GM18511 (cell line): ENCODE measurements at regions not wholly inside any gene's neighbourhood (a gene's known extent, or its start where the extent isn't known, plus 50 kb on each side); places are given as distances from the start of the nearest gene placed in this dataset.

Source experiments
- ATAC-seq: cut with Tn5 transposase; IDR thresholded peaks from one replicate; pipeline ENCODE4 v1.9.1; 2021; ENCODE audit warnings: mild to moderate bottlenecking, moderate library complexity; ENCODE audit not compliant: unreplicated experiment

DNA sequence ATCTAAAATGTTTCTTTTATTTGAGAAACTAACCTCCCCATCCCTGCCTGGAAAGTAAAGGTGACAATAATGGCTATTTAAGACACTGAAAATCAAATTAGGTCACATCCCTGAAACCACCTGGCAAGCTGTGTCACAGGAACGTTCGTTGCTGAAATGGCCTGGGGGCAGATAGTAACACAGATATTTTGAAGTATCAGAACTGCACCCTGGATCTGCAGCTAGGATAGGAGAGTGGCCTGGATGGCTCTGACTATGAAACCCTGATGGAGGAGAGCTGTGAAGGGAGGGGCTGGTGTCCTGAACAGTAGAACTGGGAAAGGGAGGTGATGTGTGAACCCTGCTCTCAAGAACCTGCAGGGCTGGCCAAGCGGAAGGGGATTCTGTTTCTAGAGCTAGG, 648.3 kb upstream of the CFAP20DC start:
- no peak for ATAC-seq

DNA sequence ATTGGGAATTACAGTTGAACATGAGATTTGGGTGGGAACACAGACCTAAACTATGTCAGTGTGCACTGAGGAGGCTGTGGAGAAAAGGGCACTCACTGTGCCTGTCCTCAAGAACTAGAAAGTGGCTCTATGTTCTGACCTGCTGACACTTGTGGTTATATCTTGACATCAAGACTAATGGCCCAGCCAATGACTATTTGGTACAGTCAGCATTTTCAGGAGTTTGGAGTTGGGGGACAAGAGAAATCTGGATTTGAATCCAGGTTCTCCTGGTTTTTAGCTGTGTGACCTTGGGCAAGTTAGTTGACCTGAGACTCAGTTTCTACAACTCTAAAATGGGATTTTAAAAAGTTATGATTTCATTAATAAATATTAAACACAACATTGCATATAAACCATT, 647.0 kb upstream of the CFAP20DC start:
- ATAC-seq: no peak

DNA sequence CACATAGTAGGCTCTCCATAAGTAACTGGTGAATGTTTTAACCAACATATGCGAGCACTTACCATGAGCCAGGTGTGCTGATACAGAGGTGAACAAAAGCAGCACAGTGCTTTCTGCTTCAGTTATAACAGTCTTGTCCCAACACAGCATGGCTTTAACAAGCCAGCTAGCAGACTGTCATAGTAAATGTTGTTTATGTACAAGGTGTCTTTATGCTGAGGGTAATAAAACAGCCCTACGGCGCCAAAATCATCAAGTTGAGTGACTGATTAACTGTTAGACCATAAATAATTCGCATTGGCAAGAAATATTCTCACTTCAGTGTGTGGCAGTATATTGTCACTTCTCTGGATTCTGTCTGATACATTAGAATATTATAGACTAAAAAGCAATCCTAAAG, 646.0 kb upstream of the CFAP20DC start:
- ATAC-seq: no peak

DNA sequence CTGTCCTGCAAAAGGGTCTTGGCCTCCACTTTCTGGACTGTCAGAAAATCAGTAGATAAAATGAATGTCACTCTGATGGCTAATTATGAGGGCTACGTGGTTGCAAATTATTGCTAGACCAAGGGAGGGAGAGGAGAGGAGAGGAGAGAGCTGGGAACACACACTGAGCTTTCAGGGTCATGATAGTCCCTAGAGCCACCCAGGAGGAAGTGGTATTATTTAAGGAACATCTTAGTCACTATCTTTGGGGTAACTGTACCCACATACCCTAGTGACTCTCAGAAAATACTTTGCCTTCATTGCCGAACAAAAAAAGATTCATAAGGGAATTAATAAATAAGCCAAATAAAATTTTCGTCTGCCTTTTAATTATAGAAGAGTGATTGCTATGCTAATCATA, 642.3 kb upstream of the CFAP20DC start:
- ATAC-seq: no peak

DNA sequence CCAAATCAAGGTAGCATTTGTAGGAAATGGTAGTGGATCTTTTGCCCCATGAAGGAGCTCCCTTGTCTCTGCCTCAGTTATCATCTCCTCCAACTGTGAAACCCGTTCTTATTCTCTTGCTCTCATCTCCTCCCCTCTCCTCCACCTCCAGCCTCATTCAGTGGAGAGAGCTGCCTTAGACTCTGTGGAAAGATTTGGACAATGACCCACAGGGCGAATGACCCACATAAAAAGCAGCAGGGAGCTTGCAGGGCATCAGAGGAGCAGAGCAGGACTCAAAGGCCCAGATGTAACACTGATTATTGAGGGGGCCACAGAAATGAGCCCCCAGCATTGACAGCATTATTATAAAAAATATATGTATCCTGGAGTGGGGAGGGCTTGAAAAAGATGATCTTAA, 641.1 kb upstream of the CFAP20DC start:
- no peak for ATAC-seq

DNA sequence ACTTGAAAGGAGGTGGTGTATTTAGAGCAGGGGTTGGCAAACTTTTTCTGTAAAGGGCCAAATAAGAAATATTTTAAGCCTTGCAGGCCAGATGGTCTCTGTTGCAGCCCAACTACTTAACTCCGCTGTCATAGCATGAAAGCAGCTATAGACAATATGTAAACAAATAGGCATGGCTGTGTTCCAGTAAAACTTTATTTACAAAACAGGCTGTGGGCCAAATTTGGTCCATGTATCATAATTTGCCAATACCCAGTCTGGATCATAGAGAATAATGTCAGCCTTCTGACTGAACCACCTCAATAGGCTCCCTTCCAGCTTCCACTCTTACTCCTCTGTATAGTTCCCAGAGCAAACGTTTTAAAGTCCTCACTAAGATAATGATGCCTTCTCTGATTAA, 638.8 kb upstream of the CFAP20DC start:
- no peak for ATAC-seq

DNA sequence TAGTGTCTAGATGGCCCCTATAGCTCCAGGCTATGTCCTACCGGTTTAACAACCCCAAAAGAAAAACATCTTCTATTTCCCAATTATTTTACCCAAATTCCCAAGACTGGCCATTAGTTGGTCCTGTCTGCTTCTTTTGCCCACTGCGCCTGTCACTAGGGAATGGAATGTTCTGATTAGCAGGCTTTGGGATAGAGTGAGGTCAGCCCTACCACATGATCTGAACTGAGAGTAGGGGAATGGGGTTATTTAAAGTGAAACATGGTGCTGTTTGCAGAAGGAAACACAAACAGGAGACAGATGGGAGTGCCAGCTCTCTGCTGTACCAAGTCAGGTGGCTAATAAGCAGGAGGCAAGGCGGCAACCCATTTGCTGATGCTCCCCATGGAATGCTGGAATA, 635.6 kb upstream of the CFAP20DC start:
- no peak for ATAC-seq

DNA sequence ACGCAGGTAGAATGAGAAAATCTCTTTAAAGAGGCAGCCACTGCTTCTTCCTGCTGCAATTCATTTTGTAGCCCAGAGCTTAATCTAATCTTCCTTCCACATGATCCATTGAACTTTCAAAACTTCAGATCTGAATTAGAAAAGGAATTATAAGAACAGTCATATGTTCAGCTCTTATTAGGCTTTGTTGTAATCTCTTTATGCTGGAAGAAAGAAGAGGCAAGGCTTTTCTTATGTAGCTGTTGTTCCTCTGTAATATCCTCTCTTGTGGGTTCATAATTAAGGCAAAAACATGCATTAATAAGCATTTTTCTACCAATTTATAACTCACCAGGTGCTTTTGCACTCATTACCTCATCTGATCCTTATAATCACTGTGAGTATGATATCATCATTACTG, 634.9 kb upstream of the CFAP20DC start:
- no peak for ATAC-seq

DNA sequence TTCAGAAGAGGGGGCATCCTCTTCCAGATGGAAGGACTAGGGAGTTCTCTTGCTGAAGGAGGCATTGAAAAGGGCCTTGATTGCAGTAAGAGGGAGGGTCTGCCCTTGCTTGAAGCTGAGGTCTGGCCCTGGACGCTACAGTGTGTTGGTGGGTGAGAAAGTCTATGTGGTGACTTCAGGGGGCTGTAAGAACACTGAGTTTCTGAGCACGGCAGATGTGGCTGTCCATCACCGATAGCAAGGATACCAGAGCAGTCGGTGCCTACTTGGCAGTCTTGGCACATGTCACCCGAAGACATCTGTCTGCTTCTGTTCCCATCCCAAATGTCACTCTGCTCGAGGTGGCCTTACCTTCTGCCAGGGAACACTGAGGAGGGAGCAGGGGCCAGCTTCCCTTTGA, 631.1 kb upstream of the CFAP20DC start:
- ATAC-seq: no peak

DNA sequence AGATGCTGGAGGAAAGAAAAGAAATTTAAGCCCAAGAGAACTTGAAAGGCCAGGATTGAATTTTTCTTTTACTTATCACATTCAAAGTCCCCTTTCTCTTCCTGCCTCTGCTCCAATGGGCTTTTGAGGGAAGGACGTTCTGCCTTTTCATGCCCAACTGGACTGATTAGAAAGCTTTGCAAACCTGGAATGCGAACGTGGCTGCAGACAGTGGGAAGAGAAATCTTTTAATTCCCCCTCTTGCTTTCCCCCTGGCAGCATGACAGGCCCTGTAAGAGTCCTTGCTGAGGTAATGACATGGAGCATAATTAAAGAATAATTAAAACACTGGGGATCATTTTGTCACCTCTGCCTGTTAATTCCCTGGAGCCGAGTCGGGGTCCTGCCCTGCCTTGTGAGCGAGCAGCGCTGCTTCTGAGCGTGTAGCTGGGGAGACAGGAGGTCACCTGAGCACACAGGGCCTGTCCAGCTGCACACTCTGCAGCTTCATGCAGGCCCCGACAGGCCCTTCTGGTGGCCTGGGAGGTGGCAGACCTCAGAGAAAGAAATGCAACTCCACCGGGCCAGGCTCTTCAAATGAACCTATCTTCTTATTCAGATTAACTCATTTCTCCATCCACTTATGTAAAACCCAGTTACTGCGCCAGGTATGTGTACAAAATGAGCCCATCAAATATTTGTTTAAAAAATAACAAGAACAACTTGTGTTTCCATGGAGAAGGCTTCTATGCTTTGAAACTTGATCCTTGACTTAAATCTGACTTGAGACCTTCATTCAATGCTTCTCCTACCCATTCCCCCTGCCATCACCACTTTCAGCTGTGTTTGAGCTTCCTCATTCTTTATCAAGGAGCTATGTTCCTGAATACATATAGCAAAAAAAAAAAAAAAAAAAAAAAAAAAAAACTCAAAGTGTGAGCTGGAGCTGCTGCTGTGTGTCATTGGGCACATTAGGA, 628.2 kb upstream of the CFAP20DC start:
- ATAC-seq: no peak

DNA sequence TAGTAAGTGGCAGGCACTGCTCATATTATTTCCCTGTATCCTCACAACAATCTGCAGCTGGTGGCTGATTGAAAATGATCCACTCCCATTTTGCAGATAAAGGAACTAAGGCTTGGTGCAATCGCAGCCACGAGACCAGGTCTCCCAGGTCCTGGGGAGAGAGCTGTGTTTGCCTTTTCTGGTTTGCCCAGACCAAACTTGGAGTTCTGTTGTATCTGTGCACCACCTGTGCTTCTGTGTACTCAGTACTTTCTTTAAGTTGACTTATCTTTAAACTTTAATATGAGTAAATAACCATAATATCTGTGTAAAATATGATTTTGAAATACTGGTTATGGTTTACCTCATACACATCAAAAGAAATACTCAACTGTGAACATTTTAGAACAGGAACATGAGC, 625.7 kb upstream of the CFAP20DC start:
- no peak for ATAC-seq

DNA sequence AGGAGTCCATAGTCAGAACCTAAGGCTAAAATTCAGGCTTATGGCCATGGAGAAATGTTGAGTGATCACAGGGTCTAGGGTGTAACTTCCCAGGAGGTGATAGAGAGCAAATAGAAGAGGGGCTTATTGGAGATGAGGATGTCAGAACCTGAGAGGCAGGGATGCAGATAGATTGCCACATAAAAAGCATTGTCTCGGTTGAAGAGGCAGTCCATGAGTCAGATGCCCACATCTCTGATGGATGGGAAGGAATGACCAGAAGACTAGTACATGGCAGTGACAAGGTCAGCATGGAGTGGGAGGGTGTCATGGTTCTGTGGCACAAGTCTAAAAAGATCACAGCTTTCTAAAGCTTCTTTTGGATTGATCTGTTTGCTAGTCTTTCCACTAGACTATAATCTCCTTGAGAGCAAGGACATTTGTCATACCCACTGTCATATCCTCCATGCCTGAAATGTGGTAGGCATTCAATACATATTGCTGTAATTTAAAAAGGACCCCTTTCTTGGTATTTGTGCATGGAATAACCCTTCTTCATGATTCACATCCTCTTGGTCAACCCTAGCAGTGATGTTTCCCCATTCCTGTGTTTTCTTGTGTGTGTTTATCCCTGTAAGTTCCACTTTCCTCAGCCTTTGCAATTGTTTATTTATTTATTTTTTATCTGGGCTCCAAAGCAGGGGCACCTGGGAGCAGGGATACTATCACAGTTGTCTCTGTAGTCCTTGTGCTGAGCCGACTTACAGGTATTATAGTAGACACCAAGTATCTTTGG, 613.4 kb upstream of the CFAP20DC start:
- ATAC-seq: no peak

DNA sequence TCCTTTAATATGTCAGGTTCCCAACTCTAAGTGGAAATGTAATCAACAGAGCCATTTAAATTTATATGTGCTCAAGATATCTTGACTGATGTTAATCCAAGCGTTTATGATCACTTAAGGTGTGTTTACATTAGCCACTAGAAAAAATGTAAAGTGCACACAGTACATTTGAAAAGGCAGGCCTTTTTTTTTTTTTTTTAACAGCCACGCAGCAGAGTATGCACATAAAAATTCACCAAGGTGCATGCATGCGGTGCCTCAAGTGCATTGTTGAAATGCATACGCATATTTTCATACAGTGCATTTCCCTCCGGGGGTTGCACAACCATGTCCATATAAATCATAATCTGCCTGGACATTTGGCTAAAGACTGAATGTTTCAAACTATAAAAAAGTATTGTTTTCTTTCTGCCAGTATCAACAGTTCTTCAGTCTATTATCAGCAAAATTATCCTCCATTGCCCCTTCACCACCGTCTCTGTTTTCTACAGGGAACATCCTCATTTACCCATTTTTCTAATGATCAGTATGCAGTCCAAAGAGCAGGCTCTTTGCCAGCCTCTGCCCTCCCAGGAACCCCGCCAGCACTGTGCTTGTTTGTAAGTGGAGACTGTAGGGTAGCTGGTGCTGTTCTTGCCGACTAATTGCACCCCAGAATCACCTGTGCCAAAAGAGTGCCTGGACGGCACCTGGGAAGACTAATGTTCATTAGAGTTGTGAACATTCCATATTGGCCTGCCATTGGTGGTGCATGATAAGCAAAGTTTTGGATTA, 611.2 kb upstream of the CFAP20DC start:
- no peak for ATAC-seq

DNA sequence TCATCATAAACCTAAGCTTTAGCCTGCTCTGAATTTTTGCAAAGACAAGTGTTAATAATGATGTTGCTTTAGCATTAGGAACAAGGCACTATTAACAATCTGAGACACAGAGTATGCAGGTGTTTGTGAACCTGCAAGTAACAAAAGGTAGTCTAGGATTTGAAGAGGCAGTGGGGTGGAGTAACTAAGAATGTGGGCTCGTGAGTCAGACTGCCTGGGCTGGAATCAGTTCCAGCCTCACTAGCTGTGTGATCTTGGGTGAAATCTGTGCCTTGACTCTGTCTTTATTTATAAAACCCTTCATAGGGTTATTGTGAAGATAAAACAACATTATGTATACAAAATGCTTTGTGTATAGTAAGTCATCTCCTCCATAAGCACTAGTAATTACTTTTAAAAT, 610.6 kb upstream of the CFAP20DC start:
- no peak for ATAC-seq

DNA sequence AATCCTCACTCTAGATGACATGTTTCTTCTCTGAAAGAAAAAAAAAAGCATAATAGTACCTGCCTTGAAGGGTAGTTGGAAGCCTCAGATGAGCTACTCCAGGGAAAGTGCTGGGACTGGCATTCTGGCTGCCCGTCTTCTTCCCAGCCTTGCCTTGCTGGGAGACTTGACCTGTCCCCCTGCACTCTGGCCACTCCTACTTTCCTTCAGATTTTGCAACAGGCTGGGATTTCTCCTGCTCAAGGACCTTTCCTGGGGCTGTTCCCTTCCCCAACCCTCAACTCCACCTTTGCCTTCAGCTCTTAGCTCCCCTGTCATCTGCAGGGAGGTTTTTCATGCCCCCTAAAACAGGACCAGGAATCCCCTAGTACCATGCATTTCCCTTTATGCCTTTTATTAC, 609.9 kb upstream of the CFAP20DC start:
- no peak for ATAC-seq

DNA sequence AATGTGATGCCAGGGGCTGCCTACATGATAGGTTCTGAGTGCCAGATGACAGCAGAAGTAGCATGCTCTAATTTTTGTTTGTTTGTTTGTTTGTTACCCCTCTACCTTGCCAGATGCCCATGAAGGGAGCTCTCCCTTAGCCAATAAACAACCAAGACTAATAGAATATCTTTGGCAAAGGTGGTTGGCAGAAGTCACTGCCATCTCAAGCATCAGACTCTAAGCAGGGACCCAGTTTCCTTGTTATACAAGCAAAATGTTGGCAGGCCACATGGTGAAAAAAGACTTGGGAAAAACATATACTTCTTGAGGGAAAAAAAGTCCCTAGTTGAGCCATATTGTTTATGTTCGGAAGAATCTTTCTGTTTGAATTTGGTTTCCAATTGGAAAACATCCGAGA, 609.0 kb upstream of the CFAP20DC start:
- ATAC-seq: no peak

DNA sequence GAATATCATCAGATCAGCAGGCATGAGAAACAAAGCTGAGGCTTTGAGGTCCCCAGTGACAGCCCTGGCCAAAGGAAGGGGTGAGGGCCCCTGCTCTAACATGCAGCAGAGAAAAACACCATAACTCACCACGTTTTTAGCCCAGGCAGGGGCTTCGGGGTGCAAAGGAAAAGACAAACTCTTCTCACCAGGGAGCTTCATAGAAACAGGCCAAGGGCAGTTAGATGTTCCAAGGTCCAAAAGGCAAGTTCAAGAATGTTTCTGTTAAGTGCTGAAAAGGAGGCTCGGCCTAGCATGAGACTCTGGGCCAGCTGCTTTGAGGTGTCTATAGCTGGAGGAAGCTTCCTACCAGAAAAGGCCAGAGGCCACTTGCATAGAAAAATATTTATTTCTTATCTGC, 608.4 kb upstream of the CFAP20DC start:
- no peak for ATAC-seq

DNA sequence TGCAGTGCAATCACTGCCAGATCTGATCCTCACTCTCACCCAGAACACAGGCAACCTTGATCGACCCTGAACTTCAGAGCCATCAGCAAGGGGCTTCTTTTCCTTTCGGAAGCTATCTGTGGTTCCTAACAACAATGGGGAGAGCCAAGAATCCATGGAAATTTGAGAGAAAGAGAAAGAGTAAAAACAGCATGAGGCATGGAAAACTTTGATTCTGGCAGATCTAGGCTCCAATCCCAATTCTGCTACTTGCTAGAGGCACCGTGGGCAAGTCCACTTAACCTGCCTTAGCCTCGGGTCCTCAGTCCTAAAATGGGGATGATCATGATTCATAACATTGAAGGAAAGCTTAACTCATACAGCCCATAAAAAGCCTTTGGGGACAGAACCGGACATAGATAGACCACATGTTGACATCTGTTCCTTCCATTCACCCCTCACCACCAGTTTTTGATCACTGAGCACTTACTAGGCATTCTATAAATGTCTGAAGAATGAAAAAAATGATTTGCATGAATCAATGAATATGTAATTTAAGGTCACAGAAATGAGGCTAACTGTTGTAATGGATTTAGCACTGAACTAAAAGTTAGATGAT, 605.7 kb upstream of the CFAP20DC start:
- ATAC-seq: no peak

DNA sequence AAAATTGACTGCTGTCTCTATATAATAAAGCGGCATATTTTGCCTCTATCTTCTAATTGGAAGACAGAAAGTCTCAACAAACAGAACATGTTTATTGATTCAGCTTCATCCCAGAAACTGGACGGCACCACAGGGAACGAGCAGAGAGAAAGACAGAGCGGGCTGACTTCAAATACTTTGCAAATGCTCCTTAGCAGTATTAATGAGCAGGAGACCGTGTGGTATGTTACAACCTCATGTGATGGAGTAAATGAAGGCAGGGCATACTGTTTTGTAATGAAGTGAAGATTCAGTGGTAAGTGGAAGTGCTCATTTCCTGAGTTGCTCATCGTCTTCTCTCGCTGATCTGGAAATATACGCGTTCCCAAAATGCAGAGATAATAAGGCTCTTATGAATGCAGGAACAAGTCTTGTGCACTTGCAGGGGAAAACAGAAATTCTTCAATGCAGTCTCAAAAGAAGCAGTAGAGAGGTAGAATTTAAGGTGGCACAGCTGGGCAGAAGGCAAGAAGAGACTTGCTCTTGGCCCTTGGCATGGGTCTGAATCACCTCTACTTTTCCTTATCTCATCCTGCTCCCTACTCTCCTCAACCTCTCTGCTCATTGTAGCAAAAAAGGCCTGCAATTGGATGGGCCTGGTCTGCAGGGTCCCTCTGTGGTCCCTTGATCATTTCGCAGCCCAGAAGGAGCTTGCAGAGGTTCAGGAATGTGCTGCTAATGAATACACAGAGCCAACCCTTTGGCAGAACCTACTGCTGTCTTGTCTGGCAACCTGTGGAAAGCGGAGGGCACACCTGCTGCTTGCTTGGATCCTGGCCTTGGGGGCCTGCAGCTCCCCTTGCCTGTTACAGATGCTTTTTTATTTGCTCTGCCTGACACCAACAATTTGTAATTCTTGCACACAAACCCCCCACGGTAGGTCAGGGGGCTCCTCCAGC, 604.9 kb upstream of the CFAP20DC start:
- no peak for ATAC-seq

DNA sequence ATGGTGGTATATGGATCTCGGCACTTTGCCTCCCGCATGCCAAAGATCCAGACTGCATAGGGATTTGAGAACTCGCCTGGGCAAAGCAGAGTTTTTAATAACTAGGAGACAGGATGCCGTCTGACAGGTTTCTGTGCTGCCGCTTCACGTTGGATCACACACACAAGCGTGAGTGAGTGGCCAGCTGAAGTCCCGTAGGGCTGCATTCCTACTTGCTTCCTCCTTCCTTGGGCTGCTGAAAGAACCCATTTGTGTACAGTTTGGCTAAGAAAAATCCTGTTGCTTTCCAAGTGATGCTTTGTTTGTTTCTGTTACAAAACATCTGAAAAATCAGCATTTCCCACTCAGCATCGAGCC, 604.3 kb upstream of the CFAP20DC start:
- ATAC-seq: no peak
